Adrenal gland (tissue), 9 donors: ENCODE measurements at regions not wholly inside any gene's neighbourhood (a gene's known extent, or its start where the extent isn't known, plus 50 kb on each side); places are given as distances from the start of the nearest gene placed in this dataset.

Experiments
- DNase-seq, 7 donors: peaks; one replicate each; pipeline ENCODE4 v3.0.0-alpha.2; 2019 to 2020
- H3K27ac ChIP-seq, 5 donors: fragments of 200-600 bp; sonication (generic) in 4 of 5; 1 replicate in 3 of 5; 2 replicates in 2 of 5; pipeline versions ENCODE4 v1.5.1 to v1.8.0; 2016 to 2020; ENCODE audit warnings: mild to moderate bottlenecking in 1 of 5
- H3K27me3 ChIP-seq: fragments of 200-600 bp; 2 replicates; pipeline ENCODE4 v1.8.0; 2021
- H3K36me3 ChIP-seq, 2 donors: fragments of 200-600 bp; replicated peaks in 1 of 2; 1 replicate in 1 of 2; 2 replicates in 1 of 2; pipeline versions ENCODE4 v1.5.1 to v1.8.0; 2018 to 2022
- H3K4me1 ChIP-seq, 2 donors: fragments of 200-600 bp; replicated peaks in 1 of 2; 1 replicate in 1 of 2; 2 replicates in 1 of 2; pipeline versions ENCODE4 v1.5.1 to v1.8.0; 2018 to 2021
- H3K4me3 ChIP-seq, 4 donors: fragments of 200-600 bp; sonication (generic) in 3 of 4; one replicate each; pipeline ENCODE4 v1.5.1; 2016 to 2018
- H3K9me3 ChIP-seq, 3 donors: fragments of 200-600 bp; sonication (generic) in 1 of 3; replicated peaks in 1 of 3; 1 replicate in 2 of 3; 2 replicates in 1 of 3; pipeline versions ENCODE4 v1.5.1 to v1.8.0; 2016 to 2021
- POLR2A ChIP-seq, 2 donors: fragments of 450-650 bp; IDR thresholded peaks; one replicate each; pipeline ENCODE4 v1.6.1; 2017; ENCODE audit warnings: antibody characterized with exemption in 2 of 2, mild to moderate bottlenecking in 2 of 2, moderate library complexity in 1 of 2
- WGBS, 4 donors: extraction: QIAGEN DNeasy Blood & Tissue Kit in 2 of 4; methylation state at CpG; one replicate each; pipeline versions ENCODE4 v1.1.5 to v1.1.7; 2013 to 2017; 5-methylcytosine and 5-hydroxymethylcytosine counted together
- intact Hi-C, 2 donors: fragments of 100-400 bp; cut with DNase I; formaldehyde crosslinking; loops; one replicate each; pipeline versions ENCODE4 v1.14.1 to v1.15.0; 2022 to 2023
- TF ChIP-seq, protein P1 (sequence below), 6 experiments: fragments of 450-650 bp in 4 of 6; fragments of 200-600 bp in 2 of 6; sonication (generic) in 1 of 6; IDR thresholded peaks; 1 replicate in 5 of 6; 2 replicates in 1 of 6; pipeline versions ENCODE4 v1.5.1 to v1.8.0; 2016 to 2021; ENCODE audit warnings: antibody characterized with exemption in 6 of 6, mild to moderate bottlenecking in 2 of 6, moderate library complexity in 1 of 6
- donor health status: healthy with polysubstance abuse.
- donor health status: Bipolar disorder and iron deficiency.
- donor health status: DM: yes; HTN: yes; CAD: no.
- donor health status: DM: no; HTN: no; CAD: no.
- donor health status: DM: no; HTN: no; CAD: no.

- H3K27me3 ChIP-seq = no peaks in the 10 kb centered on the region
- H3K4me3 ChIP-seq = no peak overlapping the region
- WGBS, 4 donors = 70 to 95% (median 80%) methylated on average over 2 to 3 of the region's 3 CpGs
- TF ChIP-seq, protein P1, sequence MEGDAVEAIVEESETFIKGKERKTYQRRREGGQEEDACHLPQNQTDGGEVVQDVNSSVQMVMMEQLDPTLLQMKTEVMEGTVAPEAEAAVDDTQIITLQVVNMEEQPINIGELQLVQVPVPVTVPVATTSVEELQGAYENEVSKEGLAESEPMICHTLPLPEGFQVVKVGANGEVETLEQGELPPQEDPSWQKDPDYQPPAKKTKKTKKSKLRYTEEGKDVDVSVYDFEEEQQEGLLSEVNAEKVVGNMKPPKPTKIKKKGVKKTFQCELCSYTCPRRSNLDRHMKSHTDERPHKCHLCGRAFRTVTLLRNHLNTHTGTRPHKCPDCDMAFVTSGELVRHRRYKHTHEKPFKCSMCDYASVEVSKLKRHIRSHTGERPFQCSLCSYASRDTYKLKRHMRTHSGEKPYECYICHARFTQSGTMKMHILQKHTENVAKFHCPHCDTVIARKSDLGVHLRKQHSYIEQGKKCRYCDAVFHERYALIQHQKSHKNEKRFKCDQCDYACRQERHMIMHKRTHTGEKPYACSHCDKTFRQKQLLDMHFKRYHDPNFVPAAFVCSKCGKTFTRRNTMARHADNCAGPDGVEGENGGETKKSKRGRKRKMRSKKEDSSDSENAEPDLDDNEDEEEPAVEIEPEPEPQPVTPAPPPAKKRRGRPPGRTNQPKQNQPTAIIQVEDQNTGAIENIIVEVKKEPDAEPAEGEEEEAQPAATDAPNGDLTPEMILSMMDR (IDR thresholded peaks at IDR 0.05) = no peak
- no peak for TF ChIP-seq POLR2A (IDR thresholded peaks at IDR 0.05)
- no peak for DNase-seq
- no peaks in the 10 kb centered on the region for H3K36me3 ChIP-seq
- H3K27ac ChIP-seq = no peak overlapping the region
- intact Hi-C loops = no loop called here
- H3K4me1 ChIP-seq = no peaks in the 10 kb centered on the region
- peaks cover 0 to 5% (median 0%) of the 10 kb centered on the region in 3 donors for H3K9me3 ChIP-seq
These were observed 132.3 kb upstream of the NHSL1 start for GRCh38 chr6:138631566-138631965.

DNA sequence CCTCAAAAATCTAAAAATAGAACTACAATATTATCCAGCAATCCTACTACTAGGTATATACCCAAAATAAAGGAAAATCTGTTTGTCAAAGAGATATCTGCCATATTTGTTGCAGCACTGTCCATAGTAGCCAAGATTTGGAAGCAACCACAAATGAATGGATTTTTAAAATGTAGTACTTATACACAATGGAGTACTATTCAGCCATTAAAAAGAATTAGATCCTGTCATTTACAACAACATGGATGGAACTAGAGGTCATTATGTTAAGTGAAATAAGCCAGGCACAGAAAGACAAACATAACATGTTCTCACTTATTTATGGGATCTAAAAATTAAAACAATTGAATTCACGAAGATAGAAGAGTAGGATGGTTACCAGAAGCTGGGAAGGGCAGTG is 135.7 kb upstream of the CCDC28A start:
- no peaks in the 10 kb centered on the region for H3K27me3 ChIP-seq
- H3K4me1 ChIP-seq = no peaks in the 10 kb centered on the region
- TF ChIP-seq, protein P1 (IDR thresholded peaks at IDR 0.05) = no peak
- TF ChIP-seq POLR2A (IDR thresholded peaks at IDR 0.05) = no peak
- no peak for DNase-seq
- H3K4me3 ChIP-seq = no peak overlapping the region
- WGBS, 4 donors = 85 to 97% (median 86%) methylated on average over 1 of the region's 1 CpG
- intact Hi-C loops = no loop called here
- no peak overlapping the region for H3K27ac ChIP-seq
- peaks cover 0 to 5% (median 0%) of the 10 kb centered on the region in 3 donors for H3K9me3 ChIP-seq
- H3K36me3 ChIP-seq = no peaks in the 10 kb centered on the region

GRCh38 chr6:138638604-138639003 is 135.0 kb upstream of the CCDC28A start:
- Histone ChIP-seq H3K27me3 (no peaks in the 10 kb centered on the region), H3K27ac (no peak overlapping the region), H3K9me3 (peaks cover 0 to 5% (median 0%) of the 10 kb centered on the region in 3 donors), H3K36me3 (no peaks in the 10 kb centered on the region), H3K4me1 (no peaks in the 10 kb centered on the region), H3K4me3 (no peak overlapping the region)
- intact Hi-C loops = no loop called here
- DNase-seq = no peak
- 60 to 67% (median 63%) methylated on average over 3 of the region's 3 CpGs for WGBS, 4 donors
- no peak for TF ChIP-seq POLR2A (IDR thresholded peaks at IDR 0.05)
- TF ChIP-seq, protein P1 (IDR thresholded peaks at IDR 0.05) = no peak

GRCh38 chr6:138640028-138640427 is 133.5 kb upstream of the CCDC28A start:
- Histone ChIP-seq H3K9me3 (no peaks in the 10 kb centered on the region), H3K27me3 (no peaks in the 10 kb centered on the region), H3K36me3 (no peaks in the 10 kb centered on the region), H3K27ac (no peak overlapping the region), H3K4me1 (no peaks in the 10 kb centered on the region), H3K4me3 (no peak overlapping the region)
- intact Hi-C loops = no loop called here
- DNase-seq = no peak
- TF ChIP-seq POLR2A (IDR thresholded peaks at IDR 0.05) = no peak
- TF ChIP-seq, protein P1 (IDR thresholded peaks at IDR 0.05) = no peak
- 94 to 100% (median 96%) methylated on average over 2 of the region's 2 CpGs for WGBS, 4 donors
